Activated CD4-positive, alpha-beta T cell treated with anti-CD3 and anti-CD28 coated beads, Interleukin-2, amount 10 ng/mL, durations not matched to agents 24 days and 14 days (primary cell): ENCODE measurements at regions not wholly inside any gene's neighbourhood (a gene's known extent, or its start where the extent isn't known, plus 50 kb on each side); places are given as distances from the start of the nearest gene placed in this dataset.

Experiments used
- DNase-seq: peaks from one replicate; pipeline ENCODE4 v3.0.0; 2022
- H3K27ac Mint-ChIP-seq: one replicate; pipeline ENCODE4 v1.8.0; 2022; ENCODE audit warnings: mild to moderate bottlenecking, mixed read lengths
- H3K27me3 Mint-ChIP-seq: one replicate; pipeline ENCODE4 v1.8.0; 2022; ENCODE audit warnings: mixed read lengths
- H3K36me3 Mint-ChIP-seq: one replicate; pipeline ENCODE4 v1.8.0; 2022; ENCODE audit warnings: low read depth, mild to moderate bottlenecking, mixed read lengths
- H3K4me1 Mint-ChIP-seq: one replicate; pipeline ENCODE4 v1.8.0; 2021; ENCODE audit warnings: mixed read lengths
- H3K4me3 Mint-ChIP-seq: one replicate; pipeline ENCODE4 v1.8.0; 2022; ENCODE audit warnings: mild to moderate bottlenecking, moderate library complexity, mixed read lengths
- H3K9me3 Mint-ChIP-seq: one replicate; pipeline ENCODE4 v1.8.0; 2021; ENCODE audit warnings: mixed read lengths
- intact Hi-C: fragments of 100-400 bp; cut with micrococcal nuclease; formaldehyde crosslinking; loops from one replicate; pipeline ENCODE4 v1.15.1; 2023

DNA sequence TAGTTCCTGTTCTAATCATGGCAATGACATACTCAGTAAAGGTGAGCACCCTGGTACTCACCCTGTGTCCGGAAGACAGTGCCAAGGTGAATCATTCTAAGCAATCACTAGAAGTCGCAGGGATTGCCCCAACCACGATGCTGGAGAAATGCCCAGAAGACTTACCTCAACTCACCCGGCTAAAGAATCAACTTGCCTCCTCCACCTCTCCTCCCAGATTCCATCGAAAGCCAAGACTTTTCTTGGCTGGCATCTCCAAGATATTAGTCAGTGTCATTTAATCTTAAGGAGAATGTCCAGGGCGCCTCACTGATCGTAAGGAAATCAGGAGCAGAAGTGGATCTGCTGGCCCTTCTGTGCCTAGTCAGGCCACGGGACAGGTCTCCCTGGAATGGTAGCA, 204.9 kb downstream of the ERCC6L2 start:
- no peaks in the 10 kb centered on the region for H3K36me3 Mint-ChIP-seq
- no peak overlapping the region for H3K4me3 Mint-ChIP-seq
- no peaks in the 10 kb centered on the region for H3K9me3 Mint-ChIP-seq
- DNase-seq: no peak
- peaks cover 8% of the 10 kb centered on the region for H3K27me3 Mint-ChIP-seq
- H3K27ac Mint-ChIP-seq: no peak overlapping the region
- intact Hi-C loops: no loop called here
- no peaks in the 10 kb centered on the region for H3K4me1 Mint-ChIP-seq

DNA sequence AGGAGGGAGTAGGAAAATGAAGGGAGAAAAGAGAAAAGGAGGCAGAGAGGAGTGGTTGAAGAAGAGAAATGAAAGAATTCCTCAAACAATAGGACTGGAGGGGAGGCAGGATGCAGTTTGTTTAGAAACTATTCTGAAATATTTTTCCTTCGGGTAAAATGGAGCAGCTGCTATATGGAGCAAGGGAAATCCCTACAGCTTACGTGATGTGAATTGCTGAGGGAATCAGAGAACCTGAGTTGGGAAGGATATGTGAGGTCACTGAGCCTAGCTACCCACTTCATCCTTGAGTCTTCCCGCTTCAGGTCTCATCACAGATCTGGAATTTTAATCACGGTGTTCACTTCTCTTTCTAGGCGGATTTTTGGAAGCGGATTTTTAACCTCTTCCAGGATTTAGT, 204.3 kb downstream of the ERCC6L2 start:
- intact Hi-C loops: no loop called here

GRCh38 chr9:96078897-96079490, 203.5 kb downstream of the ERCC6L2 start:
- Mint-ChIP-seq H3K36me3 (no peaks in the 10 kb centered on the region), H3K4me3 (no peak overlapping the region), H3K27ac (no peak overlapping the region), H3K9me3 (no peaks in the 10 kb centered on the region), H3K27me3 (peaks cover 9% of the 10 kb centered on the region), H3K4me1 (peaks cover 2% of the 10 kb centered on the region)
- intact Hi-C loops: no loop called here
- DNase-seq: no peak

More for the DNA sequence above, 204.3 kb downstream of the ERCC6L2 start:
- no peak overlapping the region for H3K27ac Mint-ChIP-seq
- peaks cover 8% of the 10 kb centered on the region for H3K27me3 Mint-ChIP-seq
- H3K9me3 Mint-ChIP-seq: no peaks in the 10 kb centered on the region
- H3K36me3 Mint-ChIP-seq: no peaks in the 10 kb centered on the region
- H3K4me3 Mint-ChIP-seq: no peak overlapping the region
- DNase-seq: no peak
- peaks cover 2% of the 10 kb centered on the region for H3K4me1 Mint-ChIP-seq

DNA sequence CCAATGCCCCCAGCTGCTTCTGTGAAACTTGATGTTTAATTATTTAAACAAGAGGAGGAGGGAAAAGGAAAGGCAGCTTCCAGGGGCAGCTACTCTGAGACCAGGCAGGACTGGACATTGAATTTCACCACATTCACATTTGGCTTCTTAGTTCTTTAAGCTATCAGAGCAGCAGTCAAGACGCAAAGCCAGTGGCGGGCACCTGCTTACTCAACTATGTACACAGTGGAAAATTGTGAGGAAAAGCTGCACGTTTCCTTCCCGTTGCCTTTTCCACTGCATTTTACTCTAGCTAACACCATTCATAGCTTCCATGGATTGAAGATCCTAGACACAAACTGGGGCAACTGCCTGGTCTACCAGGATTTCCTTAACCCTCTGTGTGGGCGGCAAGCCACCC, 200.3 kb downstream of the ERCC6L2 start:
- Mint-ChIP-seq H3K4me3 (no peak overlapping the region), H3K36me3 (no peaks in the 10 kb centered on the region), H3K9me3 (no peaks in the 10 kb centered on the region), H3K27ac (no peak overlapping the region), H3K4me1 (peaks cover 3% of the 10 kb centered on the region), H3K27me3 (peaks cover 15% of the 10 kb centered on the region)
- intact Hi-C loops: no loop called here
- no peak for DNase-seq

DNA sequence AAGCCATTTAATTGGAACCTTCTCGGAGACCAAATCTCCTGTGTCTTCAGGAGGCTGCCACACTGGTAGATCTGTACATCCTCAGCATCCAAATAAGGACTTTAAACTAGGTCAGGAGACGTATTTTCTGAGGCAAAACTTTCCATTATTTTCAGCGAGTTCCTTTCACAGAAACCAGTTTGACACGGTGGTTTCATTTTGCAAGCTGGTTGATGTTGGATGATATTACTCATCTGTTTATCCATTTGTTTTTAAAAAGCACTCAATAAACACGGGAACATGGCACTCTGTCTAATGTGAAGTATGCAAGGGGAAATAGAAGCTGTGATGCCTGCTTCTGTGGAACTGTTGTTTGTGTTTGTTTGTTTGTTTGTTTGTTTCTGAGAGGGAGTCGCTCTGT, 199.6 kb downstream of the ERCC6L2 start:
- Mint-ChIP-seq H3K4me1 (peaks cover 3% of the 10 kb centered on the region), H3K27ac (peak overlapping the region; percentile 15), H3K9me3 (no peaks in the 10 kb centered on the region), H3K27me3 (peaks cover 11% of the 10 kb centered on the region), H3K4me3 (no peak overlapping the region), H3K36me3 (no peaks in the 10 kb centered on the region)
- DNase-seq: no peak
- intact Hi-C loops: no loop called here

DNA sequence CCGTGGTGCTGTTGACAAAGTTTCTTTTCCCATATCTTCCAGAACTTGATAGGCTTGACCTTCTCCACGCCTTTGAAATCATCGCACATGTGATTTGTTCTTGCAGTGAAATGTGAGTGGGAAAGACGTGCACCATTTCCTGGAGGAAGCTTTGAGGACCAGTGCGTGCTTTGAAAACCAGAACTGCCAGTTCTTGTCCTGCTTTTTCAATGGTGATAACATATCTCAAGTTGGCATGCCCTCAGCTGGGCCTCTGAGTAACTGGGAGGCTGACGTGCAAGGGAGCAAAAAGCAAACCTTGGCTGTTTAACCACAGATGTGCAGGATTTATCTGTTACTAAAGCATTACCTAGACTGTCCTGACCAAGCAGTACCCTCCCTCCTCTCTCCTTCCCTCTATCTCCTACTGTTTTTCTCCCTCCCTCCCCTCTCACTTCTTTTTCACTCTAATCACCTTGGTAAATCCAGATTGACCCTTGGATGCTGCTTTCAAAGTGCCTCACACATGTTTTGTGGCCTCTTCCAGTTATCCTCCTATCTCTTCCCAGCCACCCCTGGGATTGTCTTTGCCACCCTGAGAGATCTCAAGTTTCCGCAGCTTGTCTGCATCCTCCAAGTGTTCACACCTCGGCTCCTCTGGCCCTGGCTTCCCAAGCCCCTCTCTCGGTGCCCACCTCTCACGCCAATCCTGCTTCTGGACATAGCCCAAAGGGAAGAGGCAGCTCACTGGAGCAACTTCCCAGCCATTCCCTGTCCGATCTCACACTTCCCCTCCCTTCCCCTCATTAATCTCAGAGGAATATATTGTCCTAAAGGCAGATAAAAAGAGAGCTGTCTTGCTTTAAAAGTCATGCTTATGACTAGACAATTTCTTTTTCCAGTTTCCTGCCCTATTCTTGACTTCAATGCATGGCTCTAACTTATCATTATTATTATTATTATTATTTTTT, 198.3 kb downstream of the ERCC6L2 start:
- H3K36me3 Mint-ChIP-seq: no peaks in the 10 kb centered on the region
- intact Hi-C loops: no loop called here
- H3K4me1 Mint-ChIP-seq: peaks cover 3% of the 10 kb centered on the region
- no peaks in the 10 kb centered on the region for H3K9me3 Mint-ChIP-seq
- H3K4me3 Mint-ChIP-seq: no peak overlapping the region
- H3K27me3 Mint-ChIP-seq: peaks cover 18% of the 10 kb centered on the region
- no peak overlapping the region for H3K27ac Mint-ChIP-seq
- DNase-seq: no peak

- H3K27me3 Mint-ChIP-seq: peaks cover 18% of the 10 kb centered on the region
- no peak for DNase-seq
- intact Hi-C loops: no loop called here
- no peak overlapping the region for H3K4me3 Mint-ChIP-seq
- peaks cover 3% of the 10 kb centered on the region for H3K4me1 Mint-ChIP-seq
- no peaks in the 10 kb centered on the region for H3K9me3 Mint-ChIP-seq
- H3K36me3 Mint-ChIP-seq: no peaks in the 10 kb centered on the region
- H3K27ac Mint-ChIP-seq: no peak overlapping the region
Observed at GRCh38 chr9:96072930-96073329, 197.4 kb downstream of the ERCC6L2 start.

DNA sequence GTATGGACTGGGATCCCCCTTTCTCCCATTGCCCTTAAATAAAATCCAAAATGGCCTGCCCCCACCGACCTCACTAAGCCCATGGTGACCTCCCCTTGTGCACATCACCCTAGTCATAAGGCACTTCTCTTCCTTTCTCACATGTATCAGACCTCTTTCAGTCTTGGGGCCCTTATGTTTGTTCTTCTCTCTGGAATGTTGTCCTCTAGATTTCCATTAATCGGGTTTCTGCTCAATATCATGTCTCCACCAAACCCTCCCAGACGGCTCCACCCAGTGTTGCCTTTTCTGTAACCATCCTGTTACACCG, 196.3 kb downstream of the ERCC6L2 start:
- DNase-seq: no peak
- peaks cover 18% of the 10 kb centered on the region for H3K27me3 Mint-ChIP-seq
- H3K27ac Mint-ChIP-seq: no peak overlapping the region
- H3K4me3 Mint-ChIP-seq: no peak overlapping the region
- no peaks in the 10 kb centered on the region for H3K9me3 Mint-ChIP-seq
- peaks cover 3% of the 10 kb centered on the region for H3K4me1 Mint-ChIP-seq
- intact Hi-C loops: no loop called here
- no peaks in the 10 kb centered on the region for H3K36me3 Mint-ChIP-seq

- no peaks in the 10 kb centered on the region for H3K36me3 Mint-ChIP-seq
- no peaks in the 10 kb centered on the region for H3K9me3 Mint-ChIP-seq
- no peak overlapping the region for H3K4me3 Mint-ChIP-seq
- H3K4me1 Mint-ChIP-seq: peaks cover 3% of the 10 kb centered on the region
- peak; percentile 75 for DNase-seq
- H3K27ac Mint-ChIP-seq: no peak overlapping the region
- H3K27me3 Mint-ChIP-seq: peaks cover 18% of the 10 kb centered on the region
- intact Hi-C loops: no loop called here
Observed at GRCh38 chr9:96071076-96071814, 195.8 kb downstream of the ERCC6L2 start.

DNA sequence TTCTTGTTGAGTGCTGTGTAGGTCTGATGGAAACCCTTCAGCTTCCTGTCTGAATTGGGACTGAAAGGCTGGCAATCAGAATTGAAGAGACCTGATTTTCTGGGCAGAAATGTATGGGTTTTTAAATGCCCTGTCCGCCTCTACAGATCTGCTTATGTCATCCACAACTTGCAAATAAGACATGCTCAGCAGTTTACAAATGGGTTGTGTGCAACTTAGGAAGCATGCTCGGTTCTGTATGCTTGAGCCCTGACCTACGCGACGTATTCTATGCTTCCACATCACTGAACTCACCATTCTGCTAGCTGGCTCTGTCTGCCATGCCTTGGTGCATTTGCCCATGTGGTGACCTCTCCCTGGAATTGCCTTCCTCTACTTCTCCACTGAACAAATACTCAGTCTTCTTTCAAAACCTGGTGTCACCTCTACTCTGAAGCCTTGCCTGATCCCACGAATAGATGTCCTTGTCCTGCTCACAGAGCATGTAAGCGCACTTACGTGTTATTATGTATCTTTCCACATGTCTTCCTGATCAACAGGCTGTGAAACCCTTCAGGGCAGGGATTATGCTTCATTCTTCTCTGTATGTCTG, 194.2 kb downstream of the ERCC6L2 start:
- DNase-seq: no peak
- Mint-ChIP-seq H3K9me3 (no peaks in the 10 kb centered on the region), H3K27me3 (peaks cover 18% of the 10 kb centered on the region), H3K27ac (no peak overlapping the region), H3K4me3 (no peak overlapping the region), H3K4me1 (peaks cover 2% of the 10 kb centered on the region), H3K36me3 (no peaks in the 10 kb centered on the region)
- intact Hi-C loops: no loop called here

GRCh38 chr9:96068511-96068910, 193.0 kb downstream of the ERCC6L2 start:
- no peak for DNase-seq
- Mint-ChIP-seq H3K27me3 (peaks cover 15% of the 10 kb centered on the region), H3K27ac (no peak overlapping the region), H3K4me1 (peaks cover 2% of the 10 kb centered on the region), H3K4me3 (no peak overlapping the region), H3K9me3 (no peaks in the 10 kb centered on the region), H3K36me3 (no peaks in the 10 kb centered on the region)
- intact Hi-C loops: no loop called here

- intact Hi-C loops: no loop called here
- H3K4me1 Mint-ChIP-seq: peaks cover 2% of the 10 kb centered on the region
- H3K4me3 Mint-ChIP-seq: no peak overlapping the region
- no peaks in the 10 kb centered on the region for H3K36me3 Mint-ChIP-seq
- peaks cover 15% of the 10 kb centered on the region for H3K27me3 Mint-ChIP-seq
- no peak overlapping the region for H3K27ac Mint-ChIP-seq
- DNase-seq: no peak
- H3K9me3 Mint-ChIP-seq: no peaks in the 10 kb centered on the region
Observed at GRCh38 chr9:96067600-96067999, 192.1 kb downstream of the ERCC6L2 start.

GRCh38 chr9:96067004-96067403, 191.5 kb downstream of the ERCC6L2 start:
- Mint-ChIP-seq H3K27ac (no peak overlapping the region), H3K27me3 (peaks cover 15% of the 10 kb centered on the region), H3K36me3 (no peaks in the 10 kb centered on the region), H3K4me3 (no peak overlapping the region), H3K4me1 (peaks cover 5% of the 10 kb centered on the region), H3K9me3 (no peaks in the 10 kb centered on the region)
- no peak for DNase-seq
- intact Hi-C loops: no loop called here
